ENCODE measurements at regions not wholly inside any gene's neighbourhood (a gene's known extent, or its start where the extent isn't known, plus 50 kb on each side); places are given as distances from the start of the nearest gene placed in this dataset.

- H3K9me3 ChIP-seq: no peaks in the 10 kb centered on the region
- H3K36me3 ChIP-seq: no peaks in the 10 kb centered on the region
- H3K27ac ChIP-seq: no peak overlapping the region
- no peak for DNase-seq
- in situ Hi-C loops (cut with MboI; ENCODE audit: low sequenced_read_pairs in 4 of 4) (no loop called here), intact Hi-C loops (cut with DNase I; ENCODE audit: low total_unique reads) (no loop called here)
- TF ChIP-seq POLR2A (IDR thresholded peaks at IDR 0.05): no peak
- TF ChIP-seq, protein P1, sequence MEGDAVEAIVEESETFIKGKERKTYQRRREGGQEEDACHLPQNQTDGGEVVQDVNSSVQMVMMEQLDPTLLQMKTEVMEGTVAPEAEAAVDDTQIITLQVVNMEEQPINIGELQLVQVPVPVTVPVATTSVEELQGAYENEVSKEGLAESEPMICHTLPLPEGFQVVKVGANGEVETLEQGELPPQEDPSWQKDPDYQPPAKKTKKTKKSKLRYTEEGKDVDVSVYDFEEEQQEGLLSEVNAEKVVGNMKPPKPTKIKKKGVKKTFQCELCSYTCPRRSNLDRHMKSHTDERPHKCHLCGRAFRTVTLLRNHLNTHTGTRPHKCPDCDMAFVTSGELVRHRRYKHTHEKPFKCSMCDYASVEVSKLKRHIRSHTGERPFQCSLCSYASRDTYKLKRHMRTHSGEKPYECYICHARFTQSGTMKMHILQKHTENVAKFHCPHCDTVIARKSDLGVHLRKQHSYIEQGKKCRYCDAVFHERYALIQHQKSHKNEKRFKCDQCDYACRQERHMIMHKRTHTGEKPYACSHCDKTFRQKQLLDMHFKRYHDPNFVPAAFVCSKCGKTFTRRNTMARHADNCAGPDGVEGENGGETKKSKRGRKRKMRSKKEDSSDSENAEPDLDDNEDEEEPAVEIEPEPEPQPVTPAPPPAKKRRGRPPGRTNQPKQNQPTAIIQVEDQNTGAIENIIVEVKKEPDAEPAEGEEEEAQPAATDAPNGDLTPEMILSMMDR (IDR thresholded peaks at IDR 0.05 in 4 of 5, conservative IDR thresholded peaks at IDR 0.05 in 1 of 5): no peak
- no peaks in the 10 kb centered on the region for H3K4me1 ChIP-seq
- ATAC-seq: no peak
- no peak overlapping the region for H3K4me3 ChIP-seq
- no peaks in the 10 kb centered on the region for H3K27me3 ChIP-seq
Measured at GRCh38 chr11:90323289-90323688, 100.4 kb upstream of the CHORDC1 start.

- DNase-seq: no peak
- H3K4me1 ChIP-seq: no peaks in the 10 kb centered on the region
- in situ Hi-C loops (cut with MboI; ENCODE audit: low sequenced_read_pairs in 4 of 4): no loop called here
- H3K27ac ChIP-seq: no peak overlapping the region
- H3K27me3 ChIP-seq: no peaks in the 10 kb centered on the region
- intact Hi-C loops (cut with DNase I; ENCODE audit: low total_unique reads): no loop called here
- no peaks in the 10 kb centered on the region for H3K36me3 ChIP-seq
- no peak overlapping the region for H3K4me3 ChIP-seq
- TF ChIP-seq POLR2A (IDR thresholded peaks at IDR 0.05): no peak
- TF ChIP-seq, protein P1 (IDR thresholded peaks at IDR 0.05 in 4 of 5, conservative IDR thresholded peaks at IDR 0.05 in 1 of 5): no peak
- ATAC-seq: no peak
- no peaks in the 10 kb centered on the region for H3K9me3 ChIP-seq
Measured at GRCh38 chr11:90321018-90321417, 98.2 kb upstream of the CHORDC1 start.

DNA sequence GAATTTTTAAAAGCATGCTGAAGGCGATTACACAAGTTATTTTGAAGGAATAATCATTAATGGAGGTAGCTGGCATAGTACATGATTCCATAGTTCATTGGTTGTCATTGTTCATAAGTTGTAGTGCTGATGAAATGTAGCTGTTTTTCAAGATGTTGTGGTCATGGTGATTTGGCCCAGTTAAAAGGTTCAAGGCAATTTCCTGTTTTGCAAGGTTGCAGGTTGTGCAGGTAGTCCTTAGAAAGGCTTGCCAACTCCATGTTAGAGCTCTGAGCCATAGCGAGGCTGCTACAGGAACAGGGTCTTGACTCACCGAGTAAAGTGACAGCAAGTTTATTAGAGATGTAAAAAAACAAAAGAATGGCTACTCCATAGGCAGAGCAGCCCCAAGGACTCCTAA lies 95.8 kb upstream of the CHORDC1 start:
- no peaks in the 10 kb centered on the region for H3K36me3 ChIP-seq
- intact Hi-C loops (cut with DNase I; ENCODE audit: low total_unique reads) (no loop called here), in situ Hi-C loops (cut with MboI; ENCODE audit: low sequenced_read_pairs in 4 of 4) (no loop called here)
- TF ChIP-seq, protein P1 (IDR thresholded peaks at IDR 0.05 in 4 of 5, conservative IDR thresholded peaks at IDR 0.05 in 1 of 5): no peak
- TF ChIP-seq POLR2A (IDR thresholded peaks at IDR 0.05): no peak
- no peaks in the 10 kb centered on the region for H3K27me3 ChIP-seq
- no peak overlapping the region for H3K4me3 ChIP-seq
- H3K4me1 ChIP-seq: no peaks in the 10 kb centered on the region
- H3K27ac ChIP-seq: no peak overlapping the region
- ATAC-seq (no peak), DNase-seq (no peak)
- no peaks in the 10 kb centered on the region for H3K9me3 ChIP-seq

DNA sequence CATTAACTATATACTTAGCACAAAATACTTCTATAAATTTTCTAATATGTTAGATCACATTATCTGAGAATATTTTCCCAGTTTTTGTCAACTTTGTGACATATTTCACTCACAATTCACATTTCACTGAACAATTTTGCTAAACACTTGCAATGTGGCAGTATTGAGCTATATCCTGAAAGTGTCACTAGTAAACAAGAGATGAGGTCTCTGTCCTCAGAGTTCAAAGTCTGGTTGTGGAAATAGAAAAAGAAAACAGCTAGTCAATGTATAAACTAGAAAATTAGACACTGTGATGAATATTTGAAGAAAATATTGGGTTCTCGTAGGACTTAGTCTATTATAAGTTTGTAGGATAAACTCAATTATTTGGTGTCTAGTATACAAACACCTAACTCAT lies 87.4 kb upstream of the CHORDC1 start:
- H3K27me3 ChIP-seq: no peaks in the 10 kb centered on the region
- no peak overlapping the region for H3K27ac ChIP-seq
- DNase-seq (no peak), ATAC-seq (no peak)
- intact Hi-C loops (cut with DNase I; ENCODE audit: low total_unique reads): no loop called here
- H3K4me1 ChIP-seq: no peaks in the 10 kb centered on the region
- TF ChIP-seq POLR2A (IDR thresholded peaks at IDR 0.05): no peak
- TF ChIP-seq, protein P1 (IDR thresholded peaks at IDR 0.05 in 4 of 5, conservative IDR thresholded peaks at IDR 0.05 in 1 of 5): no peak
- in situ Hi-C loops (cut with MboI; ENCODE audit: low sequenced_read_pairs in 4 of 4): no loop called here
- no peak overlapping the region for H3K4me3 ChIP-seq
- no peaks in the 10 kb centered on the region for H3K36me3 ChIP-seq
- no peaks in the 10 kb centered on the region for H3K9me3 ChIP-seq

- intact Hi-C loops (cut with DNase I; ENCODE audit: low total_unique reads) (no loop called here), in situ Hi-C loops (cut with MboI; ENCODE audit: low sequenced_read_pairs in 4 of 4) (no loop called here)
- no peaks in the 10 kb centered on the region for H3K27me3 ChIP-seq
- H3K4me1 ChIP-seq: no peaks in the 10 kb centered on the region
- no peak for TF ChIP-seq POLR2A (IDR thresholded peaks at IDR 0.05)
- H3K9me3 ChIP-seq: no peaks in the 10 kb centered on the region
- H3K36me3 ChIP-seq: no peaks in the 10 kb centered on the region
- no peak overlapping the region for H3K27ac ChIP-seq
- ATAC-seq (no peak), DNase-seq (no peak)
- no peak overlapping the region for H3K4me3 ChIP-seq
Measured at GRCh38 chr11:90309693-90310092, 86.8 kb upstream of the CHORDC1 start.
